K562 (cell line): ENCODE measurements at regions not wholly inside any gene's neighbourhood (a gene's known extent, or its start where the extent isn't known, plus 50 kb on each side); places are given as distances from the start of the nearest gene placed in this dataset.

Source experiments
- CTCF ChIP-seq, 3 experiments: IDR thresholded peaks in 2 of 3; conservative IDR thresholded peaks in 1 of 3; 2 replicates each; pipeline ENCODE4 v1.5.1; 2011 to 2012; ENCODE audit warnings: low read length in 3 of 3, mild to moderate bottlenecking in 3 of 3, control low read depth in 2 of 3, improper control_type of control experiment in 1 of 3, inconsistent platforms in 1 of 3, low read depth in 1 of 3, mixed read lengths in 1 of 3, moderate library complexity in 1 of 3; ENCODE audit not compliant: insufficient read depth in 2 of 3
- EP300 ChIP-seq: IDR thresholded peaks from 2 replicates; pipeline ENCODE4 v1.6.1; 2012; ENCODE audit warnings: low read length, improper control_type of control experiment
- EP400 ChIP-seq: fragments of 450-650 bp; IDR thresholded peaks from 2 replicates; pipeline ENCODE4 v1.6.1; 2017; ENCODE audit warnings: antibody characterized with exemption, mild to moderate bottlenecking, moderate library complexity
- NCOA6 ChIP-seq: fragments of 450-650 bp; IDR thresholded peaks from 2 replicates; pipeline ENCODE4 v1.6.1; 2017; ENCODE audit warnings: mild to moderate bottlenecking

GRCh38 chr18:73790587-73790986 lies 357.0 kb downstream of the FBXO15 start:
- TF ChIP-seq NCOA6 (no peak), EP400 (no peak), CTCF (IDR thresholded peaks at IDR 0.05 in 2 of 3, conservative IDR thresholded peaks at IDR 0.05 in 1 of 3; ENCODE audit: insufficient read depth in 2 of 3, low read depth in 1 of 3, low read length in 3 of 3) (no peak), EP300 (no peak)
